Ovary (tissue), 3 donors: ENCODE measurements at regions not wholly inside any gene's neighbourhood (a gene's known extent, or its start where the extent isn't known, plus 50 kb on each side); places are given as distances from the start of the nearest gene placed in this dataset.

ENCODE experiments used
- CTCF ChIP-seq, 3 donors: fragments of 450-650 bp in 2 of 3; fragments of 200-600 bp in 1 of 3; IDR thresholded peaks; one replicate each; pipeline versions ENCODE4 v1.5.1 to v1.8.0; 2016 to 2022; ENCODE audit warnings: antibody characterized with exemption in 3 of 3, mild to moderate bottlenecking in 1 of 3
- EP300 ChIP-seq: sonication (generic); formaldehyde crosslinking; IDR thresholded peaks from one replicate; pipeline ENCODE4 v1.6.1; 2017; ENCODE audit warnings: antibody characterized with exemption
- POLR2A ChIP-seq: fragments of 450-650 bp; IDR thresholded peaks from one replicate; pipeline ENCODE4 v1.6.1; 2017; ENCODE audit warnings: antibody characterized with exemption, mild to moderate bottlenecking, moderate library complexity
- donor health status: DM: no; HTN: no; CAD: no.

DNA sequence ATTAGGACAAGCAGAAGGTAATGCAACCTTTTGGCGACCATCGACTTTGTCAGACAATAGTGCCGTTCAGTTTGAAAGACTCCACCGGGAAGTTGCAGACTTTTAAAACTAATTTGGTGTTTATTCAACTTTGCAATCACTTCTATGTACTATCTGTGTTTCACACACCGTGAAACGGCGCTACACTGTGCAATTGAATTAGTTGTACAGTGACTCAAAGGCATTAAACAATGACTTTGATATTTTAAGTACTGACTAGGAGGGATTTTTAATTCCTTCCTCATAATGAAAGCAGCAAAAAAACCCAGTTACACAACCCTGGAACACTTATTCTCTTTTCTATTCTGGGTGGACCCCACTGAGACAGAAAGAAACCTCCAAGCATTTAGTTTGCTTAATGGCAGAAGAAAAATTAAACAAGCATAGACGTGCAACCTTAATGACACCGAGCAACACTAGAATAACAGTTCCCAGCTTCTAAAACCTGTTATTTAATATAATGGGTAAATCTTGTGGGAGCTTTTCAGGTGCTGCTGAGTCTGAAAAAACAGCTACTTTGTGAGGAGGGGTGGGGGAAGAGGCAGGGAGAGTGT, 176.8 kb downstream of the LMO4 start:
- TF ChIP-seq CTCF (IDR thresholded peaks at IDR 0.05), result no peak
- TF ChIP-seq POLR2A, result no peak
- no peak for TF ChIP-seq EP300
